B cell (primary cell): ENCODE measurements at regions not wholly inside any gene's neighbourhood (a gene's known extent, or its start where the extent isn't known, plus 50 kb on each side); places are given as distances from the start of the nearest gene placed in this dataset.

Source experiments
- EZH2 ChIP-seq: IDR thresholded peaks from 2 replicates; pipeline ENCODE4 v1.6.1; 2012; ENCODE audit warnings: borderline replicate concordance, low read depth, mild to moderate bottlenecking, moderate library complexity, low read length; ENCODE audit not compliant: insufficient read depth, poor library complexity, severe bottlenecking
- TF ChIP-seq, protein P1 (sequence below): fragments of 200-600 bp; IDR thresholded peaks from one replicate; pipeline ENCODE4 v1.8.0; 2022; ENCODE audit warnings: antibody characterized with exemption, mild to moderate bottlenecking

DNA sequence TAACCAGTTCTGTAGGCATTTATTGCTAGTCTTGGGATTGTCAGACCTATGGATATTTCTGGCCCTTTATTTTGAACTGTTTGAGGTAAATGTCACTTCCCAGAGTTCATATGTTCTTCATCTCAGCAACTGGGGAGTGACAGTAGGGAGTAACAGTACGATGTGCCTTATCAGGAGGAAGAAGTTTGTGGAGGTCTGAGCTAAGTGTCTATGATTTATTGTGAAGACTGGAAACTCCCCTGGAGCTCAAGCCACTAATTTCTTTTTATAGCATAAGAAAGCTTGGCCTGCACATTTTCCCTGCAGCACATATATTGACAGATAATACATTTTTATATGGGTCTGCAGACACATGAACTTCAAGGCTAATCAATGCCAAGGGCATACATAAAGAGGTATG is 383.8 kb downstream of the GRXCR1 start:
- TF ChIP-seq, protein P1, sequence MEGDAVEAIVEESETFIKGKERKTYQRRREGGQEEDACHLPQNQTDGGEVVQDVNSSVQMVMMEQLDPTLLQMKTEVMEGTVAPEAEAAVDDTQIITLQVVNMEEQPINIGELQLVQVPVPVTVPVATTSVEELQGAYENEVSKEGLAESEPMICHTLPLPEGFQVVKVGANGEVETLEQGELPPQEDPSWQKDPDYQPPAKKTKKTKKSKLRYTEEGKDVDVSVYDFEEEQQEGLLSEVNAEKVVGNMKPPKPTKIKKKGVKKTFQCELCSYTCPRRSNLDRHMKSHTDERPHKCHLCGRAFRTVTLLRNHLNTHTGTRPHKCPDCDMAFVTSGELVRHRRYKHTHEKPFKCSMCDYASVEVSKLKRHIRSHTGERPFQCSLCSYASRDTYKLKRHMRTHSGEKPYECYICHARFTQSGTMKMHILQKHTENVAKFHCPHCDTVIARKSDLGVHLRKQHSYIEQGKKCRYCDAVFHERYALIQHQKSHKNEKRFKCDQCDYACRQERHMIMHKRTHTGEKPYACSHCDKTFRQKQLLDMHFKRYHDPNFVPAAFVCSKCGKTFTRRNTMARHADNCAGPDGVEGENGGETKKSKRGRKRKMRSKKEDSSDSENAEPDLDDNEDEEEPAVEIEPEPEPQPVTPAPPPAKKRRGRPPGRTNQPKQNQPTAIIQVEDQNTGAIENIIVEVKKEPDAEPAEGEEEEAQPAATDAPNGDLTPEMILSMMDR = no peak
- no peak for TF ChIP-seq EZH2
